Stimulated activated CD8-positive, alpha-beta memory T cell treated with anti-CD3 and anti-CD28 coated beads, Interleukin-7, amount 100 ng/mL, for 4 hours (primary cell): ENCODE measurements at regions not wholly inside any gene's neighbourhood (a gene's known extent, or its start where the extent isn't known, plus 50 kb on each side); places are given as distances from the start of the nearest gene placed in this dataset.

Experiments
- DNase-seq, 2 donors: peaks; one replicate each; pipeline ENCODE4 v3.0.0-alpha.2; 2020; ENCODE audit warnings: low read depth in 2 of 2

DNA sequence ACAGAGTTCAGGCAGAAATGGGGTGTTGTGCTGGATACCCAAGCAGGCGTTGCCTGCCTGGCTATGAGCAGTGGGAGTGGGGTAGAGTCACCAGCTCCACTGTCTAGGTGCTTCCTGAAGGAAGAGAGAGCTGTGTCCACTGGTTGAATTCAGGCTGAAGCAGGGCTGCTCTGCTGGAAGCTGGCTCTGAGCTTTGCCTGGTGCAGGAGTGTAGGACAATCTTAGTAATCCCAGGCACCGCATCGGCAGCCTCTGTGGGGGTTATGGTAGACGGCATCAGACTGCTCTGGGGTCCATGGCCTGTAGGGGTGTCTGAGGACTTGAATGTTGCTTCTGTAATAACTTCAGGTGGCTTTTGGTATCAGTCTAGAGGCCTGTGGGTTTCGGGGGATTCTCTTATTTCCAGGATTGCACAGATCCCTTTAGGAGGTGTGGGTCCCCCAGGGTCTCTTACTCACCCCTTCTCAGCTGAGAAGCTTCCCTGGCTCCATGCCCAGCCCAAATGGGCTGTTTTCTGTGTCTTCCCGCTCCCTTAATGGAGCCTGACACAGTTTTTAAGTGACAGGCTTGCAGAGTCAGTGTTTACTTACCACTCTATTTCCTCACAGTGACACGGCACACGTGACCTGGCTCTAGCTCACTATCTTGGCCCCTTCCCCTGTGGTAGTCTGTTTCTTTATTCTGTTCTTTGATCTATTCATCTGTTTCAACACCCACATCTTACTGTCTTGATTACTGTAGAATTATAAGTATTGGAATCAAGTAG, 644.3 kb downstream of the CBLN2 start:
- DNase-seq = no peak

DNA sequence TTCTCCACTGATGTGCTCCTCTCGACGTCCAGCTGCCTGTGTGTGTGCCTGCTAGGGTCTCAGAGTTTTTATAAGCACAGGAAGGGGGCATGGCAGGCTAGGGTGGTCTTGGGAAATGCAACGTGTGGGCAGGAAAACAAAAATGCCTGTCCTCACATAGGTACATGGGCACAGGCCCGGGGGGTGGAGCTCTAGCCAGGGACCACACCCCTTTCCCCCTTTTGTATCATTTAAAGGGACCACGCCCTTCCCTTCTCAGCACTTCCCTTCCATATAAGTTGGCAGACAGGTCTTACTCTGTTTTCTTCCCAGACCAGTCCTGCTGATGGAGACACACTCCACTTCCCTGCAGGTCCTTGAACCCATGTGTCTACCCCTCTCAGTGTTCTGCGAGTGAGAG, 645.0 kb downstream of the CBLN2 start:
- no peak for DNase-seq

DNA sequence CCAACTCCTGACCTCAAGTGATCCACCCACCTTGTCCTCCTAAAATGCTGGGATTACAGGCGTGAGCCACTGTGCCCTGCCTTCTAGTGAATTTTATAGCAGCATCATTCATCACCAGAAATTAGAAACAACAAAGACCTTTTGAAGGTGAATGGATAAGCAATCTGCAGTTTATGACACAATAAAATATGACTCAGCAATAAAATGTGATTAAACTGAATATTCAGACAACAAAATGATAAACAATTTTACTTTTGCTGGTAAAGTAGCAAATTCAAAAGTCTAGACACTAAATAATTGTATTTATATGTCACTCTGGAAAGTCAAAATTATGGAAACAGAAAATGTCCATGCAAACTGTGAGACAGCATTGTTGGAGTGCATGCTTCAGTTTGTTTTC, 656.6 kb downstream of the CBLN2 start:
- DNase-seq = no peak

DNA sequence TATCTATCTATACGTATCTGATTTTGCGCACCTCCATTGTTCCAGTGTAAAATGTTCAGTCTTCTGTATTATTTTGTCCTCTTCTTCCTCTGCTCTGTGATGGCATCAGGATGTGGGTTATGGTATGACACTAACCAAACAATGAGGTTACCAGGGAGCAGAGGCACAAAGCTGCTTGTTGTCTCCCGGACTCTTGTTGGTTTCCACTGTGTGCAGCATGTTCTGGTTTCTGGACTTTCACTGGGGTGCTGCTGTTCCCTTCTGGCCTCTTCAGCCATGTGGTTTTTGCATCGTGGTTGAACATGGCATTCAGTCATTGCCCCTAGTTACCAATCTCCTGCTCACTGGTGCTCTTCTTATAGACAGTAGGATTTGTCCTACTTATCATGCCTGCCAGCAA, 665.9 kb downstream of the CBLN2 start:
- no peak for DNase-seq

- DNase-seq = no peak
These were observed 670.4 kb downstream of the CBLN2 start for GRCh38 chr18:71873695-71874094.

DNA sequence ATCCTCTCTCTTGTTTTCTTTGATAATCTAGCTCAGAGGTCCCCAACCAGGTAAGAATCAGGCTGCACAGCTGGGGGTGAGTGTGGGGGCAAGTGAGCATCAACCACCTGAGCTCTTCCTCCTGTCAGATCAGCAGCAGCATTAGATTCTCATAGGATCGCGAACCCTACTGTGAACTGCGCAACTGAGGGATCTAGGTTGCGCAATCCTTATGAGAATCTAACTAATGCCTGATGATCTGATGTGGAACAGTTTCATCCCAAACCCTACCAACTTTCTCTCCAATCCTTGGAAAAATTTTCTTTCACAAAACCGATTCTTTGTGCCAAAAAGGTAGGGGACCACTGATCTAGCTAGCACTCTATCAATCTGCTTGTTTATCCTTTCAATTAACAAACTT, 678.3 kb downstream of the CBLN2 start:
- DNase-seq = no peak

DNA sequence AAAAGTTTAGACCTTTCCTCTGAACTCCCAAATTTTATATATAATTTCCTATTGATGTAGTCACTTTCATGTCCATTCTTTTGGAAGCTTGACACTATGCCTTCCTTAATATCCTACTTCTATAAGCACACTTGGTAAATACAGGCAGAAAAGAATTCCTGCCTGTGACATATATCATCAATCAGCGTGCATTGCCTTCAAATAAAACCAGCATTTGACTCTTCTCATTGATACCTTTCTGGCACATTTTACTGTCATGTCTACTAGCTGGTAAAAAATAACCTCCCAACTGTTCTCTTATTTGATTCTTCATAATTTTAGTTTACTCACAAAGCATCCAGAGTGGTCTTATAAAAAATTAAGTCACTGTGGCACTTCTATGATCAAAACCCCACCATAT, 693.5 kb downstream of the CBLN2 start:
- DNase-seq = no peak

- no peak for DNase-seq
These were observed 694.7 kb downstream of the CBLN2 start for GRCh38 chr18:71849407-71849806.

DNA sequence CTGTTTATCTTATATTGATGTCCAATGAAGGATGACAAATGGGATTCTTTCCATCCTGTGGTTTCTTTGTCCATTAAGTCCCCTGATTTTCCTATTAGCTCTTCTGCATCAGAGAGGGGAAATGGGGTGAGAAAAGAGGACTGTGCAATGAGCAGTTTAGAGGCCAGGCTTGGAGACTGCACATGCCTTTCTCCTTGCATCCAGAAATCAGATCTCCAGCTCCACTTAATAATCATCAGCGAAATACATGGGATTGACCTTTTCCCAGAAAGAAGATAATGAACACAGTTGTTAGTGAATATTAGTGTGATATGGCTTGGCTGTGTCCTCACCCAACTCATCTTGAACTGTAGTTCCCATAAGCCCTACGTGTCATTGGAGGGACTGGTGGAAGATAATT, 697.4 kb downstream of the CBLN2 start:
- no peak for DNase-seq

- no peak for DNase-seq
These were observed 699.3 kb downstream of the CBLN2 start for GRCh38 chr18:71844814-71845213.

DNA sequence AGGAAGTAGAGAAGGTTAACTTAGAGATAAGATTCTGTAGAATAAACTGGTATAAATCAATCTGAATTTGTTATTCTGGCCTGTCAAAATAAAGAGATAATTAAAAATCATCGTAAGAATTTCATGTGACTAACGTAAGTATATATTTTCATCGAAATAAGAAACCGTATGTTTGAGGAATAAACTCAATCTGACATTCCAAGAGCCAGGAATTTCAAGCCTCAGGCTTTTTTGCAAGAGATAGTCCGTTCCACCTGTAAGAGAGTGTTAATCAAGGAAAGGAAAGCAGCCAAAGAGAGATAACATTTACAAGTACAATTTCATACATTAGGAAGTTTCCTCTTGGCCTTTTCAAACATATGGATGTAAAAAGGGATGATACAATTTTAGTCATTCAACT, 701.5 kb downstream of the CBLN2 start:
- DNase-seq = no peak

- no peak for DNase-seq
These were observed 706.6 kb downstream of the CBLN2 start for GRCh38 chr18:71837547-71837946.

DNA sequence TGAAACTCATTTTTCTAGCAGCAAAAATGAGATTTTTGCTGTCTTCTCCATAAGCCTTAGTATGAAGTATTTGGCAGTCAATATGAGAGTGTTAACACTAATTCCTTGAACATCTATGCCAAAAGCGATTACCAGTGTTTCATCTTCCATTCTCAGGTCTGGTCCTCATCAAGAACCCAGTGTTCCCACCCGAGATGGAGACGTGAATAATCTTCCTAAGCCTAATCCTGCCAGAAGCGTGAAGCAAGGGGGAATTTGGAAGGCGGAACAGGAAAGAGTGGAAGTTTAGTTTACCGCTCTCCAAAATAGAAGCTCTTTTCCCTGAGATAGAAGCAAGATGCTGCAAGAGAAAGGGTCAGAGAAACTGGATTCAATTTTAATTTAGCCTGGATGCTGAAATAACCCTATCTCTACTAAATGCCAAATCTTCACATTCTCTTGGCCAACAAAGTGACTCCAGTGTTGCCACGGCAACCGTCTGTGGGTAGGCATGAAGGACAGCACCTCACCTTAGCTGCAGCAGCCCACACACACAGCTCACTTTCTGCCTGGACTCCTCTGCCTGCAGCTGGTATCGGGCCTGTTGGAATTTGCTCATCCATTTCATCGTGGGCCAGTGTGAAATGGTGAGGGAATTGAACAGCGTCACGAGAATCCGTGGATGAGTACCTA, 711.1 kb downstream of the CBLN2 start:
- DNase-seq = no peak

DNA sequence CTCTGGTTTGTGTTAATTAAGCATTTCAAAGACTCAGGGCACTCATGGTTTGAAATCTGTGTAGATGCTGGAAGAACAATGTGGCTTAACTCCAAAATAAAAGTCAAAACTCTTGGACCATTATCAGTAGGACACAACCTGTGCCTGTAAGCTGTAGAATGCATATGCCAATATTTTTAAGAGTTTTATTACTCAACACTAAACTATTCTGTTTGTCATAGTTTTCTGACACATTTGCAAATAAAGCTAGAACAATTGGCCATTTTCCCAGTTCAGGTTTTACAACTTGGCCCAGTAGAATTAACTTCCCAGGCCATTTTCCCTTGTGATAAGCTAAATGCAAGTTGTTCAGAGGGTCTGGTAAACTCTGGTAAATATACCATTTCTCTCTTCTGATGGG, 713.1 kb downstream of the CBLN2 start:
- DNase-seq = no peak

- no peak for DNase-seq
These were observed 716.8 kb downstream of the CBLN2 start for GRCh38 chr18:71827301-71827700.

DNA sequence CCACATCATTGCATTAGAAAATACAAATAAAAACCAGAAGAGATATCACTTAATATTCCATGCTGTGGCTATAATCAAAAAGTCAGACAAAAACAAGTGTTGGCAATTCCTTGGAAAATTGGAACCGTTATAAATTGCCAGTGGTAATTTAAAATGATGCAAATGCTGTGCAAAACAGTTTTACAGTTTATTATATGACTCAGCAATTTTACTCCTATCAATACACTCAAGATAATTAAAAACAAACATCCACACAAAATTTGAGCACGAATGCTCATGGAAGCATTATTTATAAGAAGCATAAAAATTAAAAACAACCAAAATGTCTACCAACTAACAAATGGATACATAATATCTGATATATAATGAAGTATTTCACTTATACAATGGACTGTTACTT, 728.8 kb downstream of the CBLN2 start:
- no peak for DNase-seq

- DNase-seq = no peak
These were observed 734.4 kb downstream of the CBLN2 start for GRCh38 chr18:71809711-71810110.

GRCh38 chr18:71808616-71809015, 735.5 kb downstream of the CBLN2 start:
- DNase-seq = no peak

DNA sequence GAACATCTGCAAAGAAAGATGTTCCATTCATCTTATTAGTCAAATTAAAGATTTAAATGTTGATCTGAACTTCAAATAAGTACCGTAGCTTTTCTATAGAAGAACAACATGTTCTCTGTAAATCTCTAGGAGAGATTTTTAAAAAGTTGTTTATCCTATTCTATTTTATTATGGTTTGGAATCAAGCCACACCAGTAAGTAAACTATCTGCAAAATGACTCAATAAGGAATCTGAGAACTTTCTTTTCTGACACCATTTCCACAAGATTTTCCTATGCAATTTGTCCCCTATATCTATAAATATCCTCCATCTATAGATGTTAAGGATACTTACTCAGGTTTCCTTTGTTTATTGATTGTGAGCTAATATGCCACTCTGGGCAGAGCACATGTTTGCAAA, 736.6 kb downstream of the CBLN2 start:
- DNase-seq = no peak

DNA sequence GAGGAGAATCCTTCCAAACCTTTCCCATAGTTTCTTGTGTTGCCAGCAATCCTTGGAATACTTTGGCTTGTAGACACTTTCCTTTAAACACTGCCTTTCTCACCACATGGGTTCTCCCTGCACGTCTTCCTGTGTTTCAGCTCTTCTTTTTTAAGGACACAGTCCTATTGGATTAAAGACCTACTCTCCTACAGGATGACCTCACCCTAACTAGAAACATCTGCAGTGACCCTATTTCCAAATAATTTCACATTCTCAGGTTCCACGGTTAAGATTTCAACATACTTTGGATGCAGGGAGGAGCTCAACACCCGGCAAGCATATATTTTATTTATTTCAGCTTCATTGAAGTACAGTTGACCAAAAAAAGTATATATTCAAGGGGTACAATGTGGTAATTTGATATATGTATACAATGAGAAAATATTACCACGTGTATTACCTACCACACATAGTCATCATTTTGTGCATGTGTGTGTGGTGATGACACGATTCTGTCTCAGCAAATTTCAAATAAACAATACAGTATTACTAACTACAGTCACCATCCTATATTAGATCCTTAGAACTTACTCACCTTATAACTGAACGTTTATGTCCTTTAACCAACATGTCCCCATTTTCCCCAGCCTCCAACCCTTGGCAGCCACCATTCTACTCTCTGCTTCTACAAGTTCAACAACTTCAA, 745.0 kb downstream of the CBLN2 start:
- no peak for DNase-seq

- DNase-seq = no peak
These were observed 746.6 kb downstream of the CBLN2 start for GRCh38 chr18:71797554-71797953.

DNA sequence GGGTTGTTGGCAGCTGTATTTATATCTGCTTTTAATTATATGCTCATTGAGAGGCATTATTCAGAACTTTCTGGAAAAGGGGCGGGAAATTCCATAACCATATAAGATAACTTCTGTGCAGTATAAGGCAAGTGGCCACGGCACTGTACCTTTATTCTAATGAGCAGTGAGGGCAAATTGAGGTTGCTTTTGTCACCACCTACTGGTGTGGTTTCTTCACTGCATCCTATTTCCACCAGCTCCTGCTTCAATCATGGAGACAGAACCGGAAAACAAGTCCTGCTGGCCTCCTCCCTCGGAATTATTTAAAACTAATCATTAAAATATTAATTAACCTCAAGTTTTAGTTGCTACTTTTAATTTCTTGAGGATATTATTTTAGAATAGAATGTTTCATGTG, 759.4 kb downstream of the CBLN2 start:
- DNase-seq = no peak

DNA sequence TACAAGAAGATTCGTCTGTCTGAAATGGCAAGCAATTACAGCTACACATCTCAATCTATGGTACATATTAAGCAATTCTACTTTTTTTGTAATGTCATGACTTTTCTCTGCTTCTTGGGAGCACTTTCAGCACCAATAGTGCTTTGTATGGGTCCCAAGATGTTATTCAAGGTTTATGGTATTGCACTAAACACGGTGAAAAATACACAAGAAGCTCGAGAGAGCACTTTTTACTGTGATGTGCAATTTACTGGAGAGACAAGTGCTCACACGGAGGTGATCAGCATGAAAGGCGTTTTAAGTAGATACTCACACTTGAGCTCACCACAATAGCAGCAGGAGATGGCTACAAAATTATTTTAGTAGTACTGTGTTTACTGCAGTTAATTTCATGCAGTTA, 783.6 kb downstream of the CBLN2 start:
- no peak for DNase-seq
